ENCODE measurements at regions not wholly inside any gene's neighbourhood (a gene's known extent, or its start where the extent isn't known, plus 50 kb on each side); places are given as distances from the start of the nearest gene placed in this dataset.

DNA sequence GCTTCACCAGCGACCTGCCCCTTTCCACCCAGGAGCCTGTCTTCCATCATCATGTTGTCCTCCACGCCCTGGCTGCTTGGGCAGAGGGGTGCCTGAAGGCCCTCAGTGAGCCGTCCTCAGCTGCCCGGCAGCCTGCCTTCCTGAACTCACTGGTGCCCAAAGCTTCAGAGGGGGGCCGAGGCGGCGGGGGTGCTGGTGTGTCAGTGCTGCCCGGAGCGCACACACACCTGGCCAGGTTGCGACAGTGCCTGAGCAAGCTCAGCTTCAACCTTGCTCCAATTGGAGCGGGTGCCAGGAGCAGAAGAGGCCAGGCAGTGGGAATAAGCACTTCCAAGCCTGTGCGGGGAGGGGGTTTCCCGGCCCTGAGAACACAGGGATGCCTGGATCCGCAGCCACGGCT is 566.3 kb downstream of the INHBA start:
- WGBS, 2 donors = 94 to 98% methylated on average over 15 of the region's 15 CpGs

DNA sequence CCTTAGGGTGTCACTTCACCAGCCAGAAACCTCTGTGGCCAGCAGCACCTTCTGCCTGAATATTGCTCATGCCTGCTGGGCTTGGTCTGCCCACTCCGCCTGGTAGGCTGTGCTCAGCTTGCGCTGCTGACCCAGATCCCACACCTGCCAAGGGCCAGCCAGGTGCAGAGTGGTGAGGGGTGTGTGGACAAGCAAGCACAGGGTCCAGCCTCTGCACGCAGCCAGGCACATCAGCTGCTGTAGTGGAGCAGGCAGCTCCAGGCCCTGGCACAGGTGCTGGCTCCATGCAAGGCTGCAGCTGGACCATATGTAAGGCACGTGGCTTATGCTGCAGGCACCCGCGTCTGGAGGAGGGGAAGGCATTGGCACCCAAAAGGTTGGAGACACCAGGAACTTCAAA is 567.4 kb downstream of the INHBA start:
- no peak for ATAC-seq (ENCODE audit: insufficient read depth, low FRiP score)
- TF ChIP-seq, protein P1, sequence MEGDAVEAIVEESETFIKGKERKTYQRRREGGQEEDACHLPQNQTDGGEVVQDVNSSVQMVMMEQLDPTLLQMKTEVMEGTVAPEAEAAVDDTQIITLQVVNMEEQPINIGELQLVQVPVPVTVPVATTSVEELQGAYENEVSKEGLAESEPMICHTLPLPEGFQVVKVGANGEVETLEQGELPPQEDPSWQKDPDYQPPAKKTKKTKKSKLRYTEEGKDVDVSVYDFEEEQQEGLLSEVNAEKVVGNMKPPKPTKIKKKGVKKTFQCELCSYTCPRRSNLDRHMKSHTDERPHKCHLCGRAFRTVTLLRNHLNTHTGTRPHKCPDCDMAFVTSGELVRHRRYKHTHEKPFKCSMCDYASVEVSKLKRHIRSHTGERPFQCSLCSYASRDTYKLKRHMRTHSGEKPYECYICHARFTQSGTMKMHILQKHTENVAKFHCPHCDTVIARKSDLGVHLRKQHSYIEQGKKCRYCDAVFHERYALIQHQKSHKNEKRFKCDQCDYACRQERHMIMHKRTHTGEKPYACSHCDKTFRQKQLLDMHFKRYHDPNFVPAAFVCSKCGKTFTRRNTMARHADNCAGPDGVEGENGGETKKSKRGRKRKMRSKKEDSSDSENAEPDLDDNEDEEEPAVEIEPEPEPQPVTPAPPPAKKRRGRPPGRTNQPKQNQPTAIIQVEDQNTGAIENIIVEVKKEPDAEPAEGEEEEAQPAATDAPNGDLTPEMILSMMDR (IDR thresholded peaks at IDR 0.05; ENCODE audit: control extremely low read depth, extremely low read depth) = no peak
- H3K27ac ChIP-seq (ENCODE audit: low read depth in 1 of 2, low read length in 1 of 2) = no peak overlapping the region
- no peak overlapping the region for H3K9ac ChIP-seq (ENCODE audit: insufficient read depth in 1 of 2, low read length in 2 of 2)
- no peak for DNase-seq
- no peak overlapping the region for H3K4me3 ChIP-seq
- WGBS, 2 donors = 91 to 97% methylated on average over 6 of the region's 6 CpGs
- no peaks in the 10 kb centered on the region for H3K27me3 ChIP-seq (ENCODE audit: control insufficient read depth in 3 of 3, insufficient read depth in 3 of 3, low read length in 2 of 3)
- peaks cover 0 to 1% (median 0%) of the 10 kb centered on the region in 5 donors for H3K4me1 ChIP-seq (ENCODE audit: control insufficient read depth in 5 of 5, insufficient read depth in 5 of 5, low read length in 5 of 5)
- H3K36me3 ChIP-seq (ENCODE audit: control insufficient read depth in 4 of 4, insufficient read depth in 4 of 4, low read length in 4 of 4) = no peaks in the 10 kb centered on the region
- no peaks in the 10 kb centered on the region for H3K9me3 ChIP-seq (ENCODE audit: control insufficient read depth in 4 of 4, insufficient read depth in 3 of 4, low read length in 3 of 4)

More for the DNA sequence above, 566.3 kb downstream of the INHBA start:
- Histone ChIP-seq H3K9me3 (ENCODE audit: control insufficient read depth in 4 of 4, insufficient read depth in 3 of 4, low read length in 3 of 4) (no peaks in the 10 kb centered on the region), H3K4me1 (ENCODE audit: control insufficient read depth in 5 of 5, insufficient read depth in 5 of 5, low read length in 5 of 5) (no peaks in the 10 kb centered on the region), H3K36me3 (ENCODE audit: control insufficient read depth in 4 of 4, insufficient read depth in 4 of 4, low read length in 4 of 4) (no peaks in the 10 kb centered on the region), H3K4me3 (no peak overlapping the region), H3K27me3 (ENCODE audit: control insufficient read depth in 3 of 3, insufficient read depth in 3 of 3, low read length in 2 of 3) (no peaks in the 10 kb centered on the region), H3K27ac (ENCODE audit: low read depth in 1 of 2, low read length in 1 of 2) (no peak overlapping the region), H3K9ac (ENCODE audit: insufficient read depth in 1 of 2, low read length in 2 of 2) (no peak overlapping the region)
- TF ChIP-seq, protein P1 (IDR thresholded peaks at IDR 0.05; ENCODE audit: control extremely low read depth, extremely low read depth) = no peak
- DNase-seq = no peak
- no peak for ATAC-seq (ENCODE audit: insufficient read depth, low FRiP score)

DNA sequence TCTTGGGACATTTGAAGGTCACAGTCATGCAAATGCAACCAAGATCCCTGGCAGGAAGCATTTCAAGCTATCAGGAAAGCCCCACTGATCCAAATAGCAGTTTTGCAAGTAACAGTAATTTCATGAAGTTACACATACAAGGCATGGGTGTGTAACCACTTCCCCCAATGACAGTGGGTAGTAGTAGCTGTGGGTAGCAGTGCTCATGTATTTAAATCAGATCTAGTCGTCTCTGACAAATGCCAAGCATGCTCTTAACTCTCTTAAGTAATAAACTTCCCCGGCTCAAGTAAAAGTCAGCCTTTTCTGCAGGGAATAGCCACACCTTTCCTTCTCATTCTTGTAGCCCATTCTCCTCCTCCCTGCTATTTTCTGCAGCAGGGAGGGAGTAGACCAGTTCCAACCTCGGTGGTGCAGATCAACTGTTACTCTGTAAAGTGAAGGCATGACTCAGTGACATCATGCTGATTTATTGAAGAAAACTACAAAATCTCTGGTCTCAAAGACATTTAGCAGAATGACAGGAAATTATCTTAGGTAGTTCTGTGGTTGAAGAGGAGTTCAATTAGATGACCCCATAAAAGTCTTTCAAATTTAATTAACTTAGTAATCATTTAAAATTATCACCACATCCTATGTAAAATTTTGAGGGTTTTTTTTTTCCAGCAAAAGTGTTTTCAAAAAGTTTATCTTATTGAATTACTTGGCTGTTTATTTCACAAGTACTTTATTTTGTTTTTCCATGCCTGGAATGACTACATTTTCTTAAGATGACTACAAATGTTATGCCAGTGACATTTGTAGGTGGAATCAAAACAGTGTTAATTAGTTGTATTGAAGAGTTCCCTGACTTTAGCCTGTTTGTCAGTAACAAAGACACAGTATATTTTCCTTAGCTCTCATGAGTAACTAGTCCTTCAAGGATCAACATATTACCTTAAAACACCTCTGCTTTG is 568.3 kb downstream of the INHBA start:
- Histone ChIP-seq H3K4me3 (no peak overlapping the region), H3K9ac (ENCODE audit: insufficient read depth in 1 of 2, low read length in 2 of 2) (no peak overlapping the region), H3K27me3 (ENCODE audit: control insufficient read depth in 3 of 3, insufficient read depth in 3 of 3, low read length in 2 of 3) (no peaks in the 10 kb centered on the region), H3K9me3 (ENCODE audit: control insufficient read depth in 4 of 4, insufficient read depth in 3 of 4, low read length in 3 of 4) (no peaks in the 10 kb centered on the region), H3K27ac (ENCODE audit: low read depth in 1 of 2, low read length in 1 of 2) (no peak overlapping the region), H3K36me3 (ENCODE audit: control insufficient read depth in 4 of 4, insufficient read depth in 4 of 4, low read length in 4 of 4) (no peaks in the 10 kb centered on the region), H3K4me1 (ENCODE audit: control insufficient read depth in 5 of 5, insufficient read depth in 5 of 5, low read length in 5 of 5) (peaks cover 0 to 1% (median 0%) of the 10 kb centered on the region in 5 donors)
- TF ChIP-seq, protein P1 (IDR thresholded peaks at IDR 0.05; ENCODE audit: control extremely low read depth, extremely low read depth) = no peak
- ATAC-seq (ENCODE audit: insufficient read depth, low FRiP score) (no peak), DNase-seq (no peak)
- WGBS, 2 donors = 23 to 27% methylated on average over 3 of the region's 3 CpGs
